ENCODE measurements at regions not wholly inside any gene's neighbourhood (a gene's known extent, or its start where the extent isn't known, plus 50 kb on each side); places are given as distances from the start of the nearest gene placed in this dataset.

- H3K9me1 ChIP-seq (ENCODE audit: insufficient read depth, low read length) = no peaks in the 10 kb centered on the region
- H3K4me2 ChIP-seq (ENCODE audit: low read depth, low read length) = no peak overlapping the region
- no peak overlapping the region for H2BK15ac ChIP-seq (ENCODE audit: low read depth, low read length)
- H4K91ac ChIP-seq (ENCODE audit: insufficient read depth, low read depth, low read length) = no peak overlapping the region
- no peak overlapping the region for H3K18ac ChIP-seq (ENCODE audit: low read depth, low read length)
- H2BK5ac ChIP-seq (ENCODE audit: low read depth, low read length, poor library complexity, severe bottlenecking) = no peak overlapping the region
- no peak for DNase-seq
- CTCF ChIA-PET = no interaction called here
- H3K9ac ChIP-seq (ENCODE audit: low read depth, low read length) = no peak overlapping the region
- H3K9me3 ChIP-seq (ENCODE audit: control insufficient read depth, insufficient read depth, low read length) = no peaks in the 10 kb centered on the region
- H2AK5ac ChIP-seq (ENCODE audit: low read depth, low read length) = no peak overlapping the region
- no peaks in the 10 kb centered on the region for H3K27me3 ChIP-seq (ENCODE audit: control insufficient read depth, insufficient read depth, low read length)
- H2BK120ac ChIP-seq (ENCODE audit: low read depth, low read length) = no peak overlapping the region
- no peak for TF ChIP-seq FOS (IDR thresholded peaks at IDR 0.05; ENCODE audit: low read depth, low read length)
- TF ChIP-seq RCOR1 (IDR thresholded peaks at IDR 0.05; ENCODE audit: insufficient replicate concordance, low read length) = no peak
- H3K14ac ChIP-seq (replicated peaks; ENCODE audit: low read depth, low read length) = no peak overlapping the region
- no peak overlapping the region for H2AFZ ChIP-seq (replicated peaks; ENCODE audit: low read length, poor library complexity)
- in situ Hi-C loops (cut with MboI; ENCODE audit: low sequenced_read_pairs) (no loop called here), intact Hi-C loops (cut with micrococcal nuclease) (no loop called here), dilution Hi-C loops (cut with HindIII; ENCODE audit: low sequenced_read_pairs, unreplicated experiment) (no loop called here)
- POLR2A ChIA-PET (ENCODE audit: unreplicated experiment) = no interaction called here
- H3K4me3 ChIP-seq (ENCODE audit: insufficient read depth, low read depth, low read length) = no peak overlapping the region
- no peak overlapping the region for H3K27ac ChIP-seq (ENCODE audit: insufficient read depth, low read length)
- H3K4me1 ChIP-seq (ENCODE audit: control insufficient read depth, insufficient read depth, low read length) = no peaks in the 10 kb centered on the region
- no peak overlapping the region for H3K23ac ChIP-seq (ENCODE audit: low read depth, low read length)
- WGBS, 2 experiments (ENCODE audit: extremely low coverage in 2 of 2, insufficient read length in 1 of 2) = no CpG with 5 or more reads among the region's 1 CpG
- no peak overlapping the region for H3K4ac ChIP-seq (ENCODE audit: low read depth, low read length)
- no peaks in the 10 kb centered on the region for H3K36me3 ChIP-seq (ENCODE audit: control insufficient read depth, insufficient read depth, low read length)
- ATAC-seq (ENCODE audit: low read depth) = no peak
- H4K5ac ChIP-seq (ENCODE audit: low read depth, low read length) = no peak overlapping the region
- H3K56ac ChIP-seq (ENCODE audit: extremely low read depth, insufficient read depth, low read length) = no peak overlapping the region
- H2AK9ac ChIP-seq (replicated peaks; ENCODE audit: low read depth, low read length, poor library complexity) = no peak overlapping the region
- H3K79me1 ChIP-seq (ENCODE audit: low read depth in 1 of 2, low read length in 2 of 2) = no peaks in the 10 kb centered on the region
- no TSS peak for BruUV-seq (replicated peaks)
- H4K8ac ChIP-seq (ENCODE audit: low read depth in 2 of 2, low read length in 2 of 2) = no peak overlapping the region
- H2BK20ac ChIP-seq (ENCODE audit: low read depth, low read length) = no peak overlapping the region
- H4K20me1 ChIP-seq (ENCODE audit: insufficient read depth, low read length) = no peaks in the 10 kb centered on the region
Measured at GRCh38 chr4:11293866-11294265, 134.8 kb downstream of the HS3ST1 start.

All from IMR-90 (cell line).